Coronary artery (tissue), 2 donors: ENCODE measurements at regions not wholly inside any gene's neighbourhood (a gene's known extent, or its start where the extent isn't known, plus 50 kb on each side); places are given as distances from the start of the nearest gene placed in this dataset.

Experiments
- DNase-seq: peaks from one replicate; pipeline ENCODE4 v3.0.0-alpha.2; 2017; ENCODE audit warnings: low spot score
- H3K27ac ChIP-seq, 2 donors: fragments of 200-600 bp; sonication (generic); one replicate each; pipeline ENCODE4 v1.5.1; 2016 to 2019
- H3K4me3 ChIP-seq: fragments of 200-600 bp; sonication (generic); 2 replicates; pipeline ENCODE4 v1.5.1; 2016; ENCODE audit warnings: mild to moderate bottlenecking, moderate library complexity
- CTCF ChIP-seq: fragments of 200-600 bp; sonication (generic); IDR thresholded peaks from one replicate; pipeline ENCODE4 v1.5.1; 2019; ENCODE audit warnings: antibody characterized with exemption

- H3K4me3 ChIP-seq, result no peak overlapping the region
- peak; percentile 45 for DNase-seq
- H3K27ac ChIP-seq, result no peak overlapping the region
- no peak for TF ChIP-seq CTCF
These were observed 205.7 kb downstream of the CYP26B1 start for GRCh38 chr2:71941726-71942525.

DNA sequence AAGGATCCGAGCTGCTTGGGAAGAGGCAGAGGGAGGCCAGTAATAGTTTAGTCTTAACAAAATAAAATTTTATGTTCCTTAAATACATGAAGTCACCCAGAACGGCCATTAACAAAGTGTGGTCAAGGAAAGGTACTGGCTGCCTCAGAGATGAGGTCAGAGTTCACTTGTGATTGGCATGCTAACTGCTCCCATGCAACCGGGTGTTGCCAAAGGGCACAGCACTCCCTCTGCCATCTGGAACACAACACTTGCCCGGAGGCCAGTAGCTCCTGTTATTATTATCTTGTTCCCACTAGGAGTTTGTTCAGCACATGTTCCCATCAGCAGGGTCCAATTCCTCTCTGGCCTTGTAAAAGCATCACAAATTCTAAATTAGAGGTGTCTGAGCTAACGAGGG, 207.0 kb downstream of the CYP26B1 start:
- DNase-seq, result peak; percentile 70
- TF ChIP-seq CTCF, result no peak
- H3K4me3 ChIP-seq, result no peak overlapping the region
- H3K27ac ChIP-seq, result peak overlapping the region; percentile 24 to 69

DNA sequence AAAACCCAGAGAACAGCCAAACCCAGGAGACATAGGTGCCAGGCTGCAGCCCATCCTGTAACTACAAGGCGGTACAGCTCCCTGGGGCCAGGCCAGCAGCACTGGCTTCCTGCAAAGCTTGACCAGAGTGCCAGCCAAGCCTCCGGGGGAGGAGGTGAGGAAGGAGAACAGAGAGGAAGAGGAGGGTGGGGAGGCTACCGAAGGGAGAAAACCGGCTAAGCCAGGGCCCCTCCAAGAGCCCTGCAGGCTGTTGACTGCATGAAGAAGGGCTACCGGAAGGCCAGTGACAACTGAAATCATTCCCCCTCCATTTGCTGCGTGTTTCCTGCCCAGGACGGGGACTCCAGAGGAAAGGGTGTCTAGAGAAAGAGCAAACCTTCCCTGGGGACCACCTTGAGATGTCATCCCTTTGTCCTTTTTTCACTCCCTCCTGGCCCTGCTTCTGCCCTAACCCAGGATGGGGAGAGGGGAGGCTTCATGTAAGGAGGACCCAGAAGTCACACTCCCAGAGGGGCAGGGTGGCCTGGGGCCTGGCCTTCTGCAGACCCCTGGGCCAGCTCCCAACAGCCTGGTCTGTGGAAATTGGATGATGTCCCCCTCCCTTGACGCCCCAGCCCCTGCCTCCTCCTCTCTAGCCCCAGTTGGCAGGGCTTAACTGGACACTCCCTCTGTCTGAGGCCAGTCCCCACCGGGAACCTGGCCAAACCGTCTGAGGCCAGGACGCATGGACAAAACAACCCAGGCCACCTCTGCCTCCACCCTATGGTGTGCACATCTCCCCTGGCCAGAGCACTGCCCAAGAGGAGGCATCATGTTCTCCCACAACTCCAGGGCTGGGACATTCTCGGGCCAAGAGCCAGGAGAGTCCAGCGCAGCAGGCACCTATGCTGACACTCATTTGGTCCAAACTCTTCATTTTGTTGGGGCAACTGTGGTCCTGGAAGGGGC, 207.8 kb downstream of the CYP26B1 start:
- no peak for TF ChIP-seq CTCF
- DNase-seq, result peak; percentile 76
- Histone ChIP-seq H3K27ac (peak overlapping the region; percentile 24 to 69), H3K4me3 (no peak overlapping the region)

GRCh38 chr2:71938659-71939587, 208.7 kb downstream of the CYP26B1 start:
- Histone ChIP-seq H3K27ac (no peak overlapping the region), H3K4me3 (no peak overlapping the region)
- no peak for TF ChIP-seq CTCF
- DNase-seq, result peak; percentile 67

- Histone ChIP-seq H3K27ac (no peak overlapping the region), H3K4me3 (no peak overlapping the region)
- TF ChIP-seq CTCF, result no peak
- DNase-seq, result peak; percentile 60
These were observed 209.6 kb downstream of the CYP26B1 start for GRCh38 chr2:71938108-71938507.

DNA sequence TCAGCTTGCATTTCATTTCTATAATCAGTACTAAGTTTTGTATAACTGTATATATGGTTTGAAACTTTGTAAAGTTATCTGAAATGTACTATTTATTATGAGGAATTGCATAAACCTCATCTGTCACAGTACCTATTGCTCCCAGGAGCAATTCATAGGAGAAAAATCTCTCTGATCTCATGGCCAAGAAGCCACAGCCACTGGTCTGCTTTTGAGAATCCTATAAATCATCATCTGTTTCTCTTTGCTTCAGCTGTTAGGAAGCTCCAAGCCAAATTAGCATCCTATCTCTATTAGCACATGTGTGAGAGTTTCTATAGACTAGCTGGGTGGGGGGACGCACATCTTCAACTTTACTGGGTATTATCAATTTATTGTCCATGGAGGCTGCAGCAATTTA, 210.3 kb downstream of the CYP26B1 start:
- Histone ChIP-seq H3K27ac (no peak overlapping the region), H3K4me3 (no peak overlapping the region)
- DNase-seq, result no peak
- no peak for TF ChIP-seq CTCF
